ENCODE measurements at regions not wholly inside any gene's neighbourhood (a gene's known extent, or its start where the extent isn't known, plus 50 kb on each side); places are given as distances from the start of the nearest gene placed in this dataset.
A peak's percentile ranks its signal among the peaks of the same experiment; 100 is the strongest.
"Not testable (repeated sequence)": the region's sequence is repeated elsewhere in the genome, so short reads cannot be mapped to it uniquely, and the experiment has no call there.

GRCh38 chr7:83248000-83248399, 85.3 kb upstream of the PCLO start:
- BruUV-seq (replicated peaks): no TSS peak
- POLR2A ChIA-PET (ENCODE audit: unreplicated experiment): no interaction called here

GRCh38 chr7:83219231-83219630, 56.5 kb upstream of the PCLO start:
- H3K27me3 ChIP-seq (ENCODE audit: low read length); H4K20me1 ChIP-seq (ENCODE audit: low read length); H3K9me2 ChIP-seq (replicated peaks; ENCODE audit: low read length); H3K9ac ChIP-seq (ENCODE audit: low read length); H3K4me3 ChIP-seq (ENCODE audit: low read length); H3F3A ChIP-seq (ENCODE audit: low read length, unreplicated experiment); POLR2A ChIA-PET (ENCODE audit: unreplicated experiment); H3K4me1 ChIP-seq (ENCODE audit: insufficient read depth, low read length); H3K9me3 ChIP-seq (ENCODE audit: low read length); CTCF ChIA-PET; intact Hi-C loops (cut with micrococcal nuclease); H3K4me2 ChIP-seq (ENCODE audit: low read length); H2AFZ ChIP-seq (ENCODE audit: low read length); DNase-seq; H3K36me3 ChIP-seq (ENCODE audit: low read depth, low read length); BruUV-seq (replicated peaks); ATAC-seq; H3K79me2 ChIP-seq (ENCODE audit: low read length); H3K27ac ChIP-seq (ENCODE audit: low read length): not testable (repeated sequence)

More at GRCh38 chr7:83248000-83248399, 85.3 kb upstream of the PCLO start:
- Histone ChIP-seq H3K79me2 (ENCODE audit: low read length) (no peaks in the 10 kb centered on the region), H3K4me2 (ENCODE audit: low read length) (no peak overlapping the region), H3F3A (ENCODE audit: low read length, unreplicated experiment) (no peaks in the 10 kb centered on the region), H4K20me1 (ENCODE audit: low read length) (no peaks in the 10 kb centered on the region), H3K9me3 (ENCODE audit: low read length) (no peaks in the 10 kb centered on the region), H2AFZ (ENCODE audit: low read length) (0 out of 2 replicates have a peak overlapping the region, but pooled peaks have one; percentile 18), H3K4me1 (ENCODE audit: insufficient read depth, low read length) (no peaks in the 10 kb centered on the region), H3K4me3 (ENCODE audit: low read length) (no peak overlapping the region), H3K36me3 (ENCODE audit: low read depth, low read length) (no peaks in the 10 kb centered on the region), H3K27ac (ENCODE audit: low read length) (no peak overlapping the region), H3K27me3 (ENCODE audit: low read length) (no peaks in the 10 kb centered on the region), H3K9me2 (replicated peaks; ENCODE audit: low read length) (no peaks in the 10 kb centered on the region), H3K9ac (ENCODE audit: low read length) (no peak overlapping the region)
- CTCF ChIA-PET: no interaction called here
- DNase-seq: peak; percentile 4
- TF ChIP-seq EZH2phosphoT487 (IDR thresholded peaks at IDR 0.05; ENCODE audit: borderline replicate concordance, low read length): no peak
- TF ChIP-seq EZH2 (IDR thresholded peaks at IDR 0.05; ENCODE audit: low read length, unreplicated experiment): no peak
- TF ChIP-seq CTCF (conservative IDR thresholded peaks at IDR 0.05; ENCODE audit: low read depth, low read length): no peak
- ATAC-seq: no peak
- intact Hi-C loops (cut with micrococcal nuclease): no loop called here

GRCh38 chr7:83212883-83213282, 50.2 kb upstream of the PCLO start:
- Histone ChIP-seq H3K9ac (ENCODE audit: low read length) (no peak overlapping the region), H3K9me2 (replicated peaks; ENCODE audit: low read length) (no peaks in the 10 kb centered on the region), H3K27me3 (ENCODE audit: low read length) (no peaks in the 10 kb centered on the region), H3F3A (ENCODE audit: low read length, unreplicated experiment) (no peaks in the 10 kb centered on the region), H3K27ac (ENCODE audit: low read length) (no peak overlapping the region), H3K4me3 (ENCODE audit: low read length) (no peak overlapping the region), H4K20me1 (ENCODE audit: low read length) (no peaks in the 10 kb centered on the region), H3K4me1 (ENCODE audit: insufficient read depth, low read length) (no peaks in the 10 kb centered on the region), H3K4me2 (ENCODE audit: low read length) (no peak overlapping the region), H3K79me2 (ENCODE audit: low read length) (no peaks in the 10 kb centered on the region), H2AFZ (ENCODE audit: low read length) (no peak overlapping the region), H3K9me3 (ENCODE audit: low read length) (no peaks in the 10 kb centered on the region), H3K36me3 (ENCODE audit: low read depth, low read length) (no peaks in the 10 kb centered on the region)
- ATAC-seq (no peak), DNase-seq (no peak)
- TF ChIP-seq CTCF (conservative IDR thresholded peaks at IDR 0.05; ENCODE audit: low read depth, low read length) (no peak), EZH2 (IDR thresholded peaks at IDR 0.05; ENCODE audit: low read length, unreplicated experiment) (no peak), EZH2phosphoT487 (IDR thresholded peaks at IDR 0.05; ENCODE audit: borderline replicate concordance, low read length) (no peak)
- ChIA-PET POLR2A (ENCODE audit: unreplicated experiment) (no interaction called here), CTCF (no interaction called here)
- intact Hi-C loops (cut with micrococcal nuclease): no loop called here
- BruUV-seq (replicated peaks): no TSS peak
